CD8-positive, alpha-beta memory T cell (primary cell): ENCODE measurements at regions not wholly inside any gene's neighbourhood (a gene's known extent, or its start where the extent isn't known, plus 50 kb on each side); places are given as distances from the start of the nearest gene placed in this dataset.
"Not testable (repeated sequence)": the region's sequence is repeated elsewhere in the genome, so short reads cannot be mapped to it uniquely, and the experiment has no call there.

Experiments used
- CTCF ChIA-PET: fragments of 350-600 bp; sonication (Branson Sonifier 250); formaldehyde crosslinking; loops from one replicate; lab custom pipeline; 2021; ENCODE audit warnings: antibody characterized with exemption; lab: Charles Lee
- POLR2A ChIA-PET: fragments of 350-600 bp; sonication (Branson Sonifier 250); formaldehyde crosslinking; loops from one replicate; lab custom pipeline; 2021; ENCODE audit warnings: antibody characterized with exemption; lab: Charles Lee
- DNase-seq, 5 donors: peaks; one replicate each; pipeline versions ENCODE4 v3.0.0 to v3.0.0-alpha.2; 2020 to 2022; ENCODE audit warnings: mixed read lengths in 1 of 5
- H3K27ac ChIP-seq: one replicate; pipeline ENCODE4 v1.7.0; 2013; ENCODE audit warnings: low read depth, mild to moderate bottlenecking, low read length, moderate library complexity
- H3K27me3 ChIP-seq: 2 replicates; pipeline ENCODE4 v1.7.0; 2013; ENCODE audit warnings: low read length, mild to moderate bottlenecking; ENCODE audit not compliant: insufficient read depth, poor library complexity, severe bottlenecking
- H3K36me3 ChIP-seq: 2 replicates; pipeline ENCODE4 v1.7.0; 2013; ENCODE audit warnings: mild to moderate bottlenecking, low read length, moderate library complexity; ENCODE audit not compliant: insufficient read depth
- H3K4me1 ChIP-seq: 2 replicates; pipeline ENCODE4 v1.7.0; 2013; ENCODE audit warnings: mild to moderate bottlenecking, low read length, moderate library complexity; ENCODE audit not compliant: insufficient read depth
- H3K4me3 ChIP-seq: 2 replicates; pipeline ENCODE4 v1.7.0; 2013; ENCODE audit warnings: mild to moderate bottlenecking, low read length
- H3K9me3 ChIP-seq: 2 replicates; pipeline ENCODE4 v1.7.0; 2013; ENCODE audit warnings: mild to moderate bottlenecking, low read length
- H3K27ac Mint-ChIP-seq, 8 donors: one replicate each; pipeline ENCODE4 v1.8.0; 2020 to 2021; ENCODE audit warnings: mixed read lengths in 8 of 8, mild to moderate bottlenecking in 6 of 8, inconsistent platforms in 3 of 8, moderate library complexity in 3 of 8
- H3K27me3 Mint-ChIP-seq, 2 donors: one replicate each; pipeline ENCODE4 v1.8.0; 2020 to 2021; ENCODE audit warnings: mixed read lengths in 2 of 2, mild to moderate bottlenecking in 1 of 2, moderate library complexity in 1 of 2
- H3K36me3 Mint-ChIP-seq, 3 donors: one replicate each; pipeline ENCODE4 v1.8.0; 2020 to 2021; ENCODE audit warnings: mixed read lengths in 3 of 3, inconsistent platforms in 1 of 3, mild to moderate bottlenecking in 1 of 3
- H3K4me1 Mint-ChIP-seq, 3 donors: one replicate each; pipeline ENCODE4 v1.8.0; 2020 to 2021; ENCODE audit warnings: mixed read lengths in 3 of 3, inconsistent platforms in 1 of 3, mild to moderate bottlenecking in 1 of 3
- H3K4me3 Mint-ChIP-seq, 7 donors: one replicate each; pipeline ENCODE4 v1.8.0; 2020 to 2021; ENCODE audit warnings: mixed read lengths in 7 of 7, mild to moderate bottlenecking in 6 of 7, moderate library complexity in 4 of 7, inconsistent platforms in 2 of 7
- H3K9me3 Mint-ChIP-seq, 5 donors: one replicate each; pipeline ENCODE4 v1.8.0; 2020 to 2022; ENCODE audit warnings: mixed read lengths in 5 of 5, mild to moderate bottlenecking in 3 of 5, moderate library complexity in 2 of 5, inconsistent platforms in 1 of 5

GRCh38 chr13:79837741-79838450 lies 356.9 kb downstream of the NDFIP2 start:
- Histone ChIP-seq H3K9me3 (no peaks in the 10 kb centered on the region), H3K27ac (no peak overlapping the region), H3K27me3 (no peaks in the 10 kb centered on the region), H3K4me1 (no peaks in the 10 kb centered on the region), H3K4me3 (no peak overlapping the region), H3K36me3 (no peaks in the 10 kb centered on the region)
- ChIA-PET POLR2A (no interaction called here), CTCF (no interaction called here)
- H3K9me3 Mint-ChIP-seq: peaks cover 0 to 7% (median 1%) of the 10 kb centered on the region in 5 donors
- no peaks in the 10 kb centered on the region for H3K27me3 Mint-ChIP-seq
- no peak for DNase-seq
- no peaks in the 10 kb centered on the region for H3K4me1 Mint-ChIP-seq
- no peak overlapping the region for H3K4me3 Mint-ChIP-seq
- no peak overlapping the region for H3K27ac Mint-ChIP-seq
- H3K36me3 Mint-ChIP-seq: no peaks in the 10 kb centered on the region

- H3K4me3 Mint-ChIP-seq, H3K9me3 Mint-ChIP-seq, H3K36me3 Mint-ChIP-seq, H3K27ac Mint-ChIP-seq, H3K4me3 ChIP-seq, H3K27me3 ChIP-seq, DNase-seq, CTCF ChIA-PET, POLR2A ChIA-PET, H3K4me1 Mint-ChIP-seq, H3K36me3 ChIP-seq, H3K27me3 Mint-ChIP-seq, H3K9me3 ChIP-seq, H3K27ac ChIP-seq, H3K4me1 ChIP-seq: not testable (repeated sequence)
These were observed 355.2 kb downstream of the NDFIP2 start for GRCh38 chr13:79836121-79836520.

- no peaks in the 10 kb centered on the region for H3K27me3 ChIP-seq
- ChIA-PET CTCF (no interaction called here), POLR2A (no interaction called here)
- no peaks in the 10 kb centered on the region for H3K4me1 ChIP-seq
- H3K36me3 ChIP-seq: no peaks in the 10 kb centered on the region
- Mint-ChIP-seq H3K27ac (no peak overlapping the region), H3K4me1 (no peaks in the 10 kb centered on the region), H3K36me3 (no peaks in the 10 kb centered on the region), H3K9me3 (peaks cover 0 to 7% (median 1%) of the 10 kb centered on the region in 5 donors), H3K27me3 (no peaks in the 10 kb centered on the region), H3K4me3 (no peak overlapping the region)
- no peak for DNase-seq
- H3K9me3 ChIP-seq: no peaks in the 10 kb centered on the region
- H3K4me3 ChIP-seq: no peak overlapping the region
- H3K27ac ChIP-seq: no peak overlapping the region
These were observed 353.9 kb downstream of the NDFIP2 start for GRCh38 chr13:79834876-79835275.

GRCh38 chr13:79833991-79834390 lies 353.0 kb downstream of the NDFIP2 start:
- H3K36me3 Mint-ChIP-seq: no peaks in the 10 kb centered on the region
- H3K27me3 ChIP-seq: no peaks in the 10 kb centered on the region
- ChIA-PET CTCF (no interaction called here), POLR2A (no interaction called here)
- H3K27ac ChIP-seq: no peak overlapping the region
- H3K9me3 Mint-ChIP-seq: peaks cover 0 to 7% (median 1%) of the 10 kb centered on the region in 5 donors
- H3K4me1 Mint-ChIP-seq: no peaks in the 10 kb centered on the region
- H3K4me3 ChIP-seq: no peak overlapping the region
- H3K36me3 ChIP-seq: no peaks in the 10 kb centered on the region
- no peaks in the 10 kb centered on the region for H3K4me1 ChIP-seq
- H3K9me3 ChIP-seq: no peaks in the 10 kb centered on the region
- DNase-seq: no peak
- no peak overlapping the region for H3K27ac Mint-ChIP-seq
- no peak overlapping the region for H3K4me3 Mint-ChIP-seq
- no peaks in the 10 kb centered on the region for H3K27me3 Mint-ChIP-seq

DNA sequence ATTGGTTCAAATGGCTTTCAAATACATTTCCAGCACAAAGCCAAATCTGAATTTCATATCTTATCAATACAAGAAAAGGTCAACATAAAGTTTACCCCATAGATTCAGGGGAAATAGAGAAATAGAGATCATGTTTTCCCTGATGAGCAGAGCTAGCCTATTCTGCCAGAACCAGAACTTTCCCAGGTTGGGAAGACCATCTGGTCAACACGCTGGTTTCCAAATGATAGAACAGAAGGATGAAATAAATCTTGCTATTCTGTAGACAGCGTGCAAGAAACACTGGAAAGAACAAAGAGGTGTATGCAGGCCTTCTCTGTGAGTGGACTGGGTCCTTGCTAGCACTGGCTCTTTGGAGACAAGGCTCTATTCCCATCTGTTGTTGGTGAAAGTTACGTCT lies 350.6 kb downstream of the NDFIP2 start:
- CTCF ChIA-PET: interaction anchor here (0.5 kb wide), 1 partner anchor 111 kb away, joined by 4 read pairs; no protein-coding TSS in a partner anchor

DNA sequence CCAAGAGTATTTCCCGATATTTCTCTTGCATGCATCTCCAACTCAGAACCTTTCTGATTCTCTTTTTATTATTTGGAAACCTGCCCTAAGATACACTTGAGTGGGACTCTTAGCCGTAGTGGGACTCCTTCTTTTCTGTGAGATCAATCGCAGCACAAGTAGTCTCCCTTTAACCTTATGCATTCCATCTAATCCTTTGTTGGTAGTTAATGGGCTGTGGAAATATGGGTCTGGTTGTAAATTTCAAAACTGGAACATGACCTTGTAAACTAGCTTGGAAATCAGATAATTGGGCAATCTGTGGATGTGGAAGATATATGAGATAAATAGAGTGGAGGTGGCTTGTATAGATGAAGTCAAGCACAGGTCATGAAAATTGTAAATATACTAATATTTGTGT lies 350.0 kb downstream of the NDFIP2 start:
- Histone ChIP-seq H3K4me1 (no peaks in the 10 kb centered on the region), H3K27ac (no peak overlapping the region), H3K36me3 (no peaks in the 10 kb centered on the region), H3K27me3 (no peaks in the 10 kb centered on the region), H3K4me3 (no peak overlapping the region), H3K9me3 (no peaks in the 10 kb centered on the region)
- CTCF ChIA-PET: no interaction called here
- Mint-ChIP-seq H3K27me3 (no peaks in the 10 kb centered on the region), H3K36me3 (no peaks in the 10 kb centered on the region), H3K27ac (no peak overlapping the region), H3K9me3 (peaks cover 0 to 3% (median 0%) of the 10 kb centered on the region in 5 donors), H3K4me3 (no peak overlapping the region), H3K4me1 (no peaks in the 10 kb centered on the region)
- POLR2A ChIA-PET: no interaction called here
- no peak for DNase-seq

More for the DNA sequence above, 350.6 kb downstream of the NDFIP2 start:
- no peak overlapping the region for H3K4me3 ChIP-seq
- no peaks in the 10 kb centered on the region for H3K4me1 ChIP-seq
- DNase-seq: no peak
- no peaks in the 10 kb centered on the region for H3K36me3 Mint-ChIP-seq
- POLR2A ChIA-PET: no interaction called here
- H3K36me3 ChIP-seq: no peaks in the 10 kb centered on the region
- peaks cover 0 to 3% (median 0%) of the 10 kb centered on the region in 5 donors for H3K9me3 Mint-ChIP-seq
- no peaks in the 10 kb centered on the region for H3K4me1 Mint-ChIP-seq
- no peak overlapping the region for H3K4me3 Mint-ChIP-seq
- no peak overlapping the region for H3K27ac Mint-ChIP-seq
- no peaks in the 10 kb centered on the region for H3K27me3 Mint-ChIP-seq
- H3K9me3 ChIP-seq: no peaks in the 10 kb centered on the region
- H3K27ac ChIP-seq: no peak overlapping the region
- H3K27me3 ChIP-seq: no peaks in the 10 kb centered on the region

GRCh38 chr13:79830426-79830825 lies 349.5 kb downstream of the NDFIP2 start:
- no peaks in the 10 kb centered on the region for H3K36me3 ChIP-seq
- peaks cover 0 to 5% (median 0%) of the 10 kb centered on the region in 5 donors for H3K9me3 Mint-ChIP-seq
- H3K36me3 Mint-ChIP-seq: no peaks in the 10 kb centered on the region
- CTCF ChIA-PET: no interaction called here
- H3K27ac Mint-ChIP-seq: no peak overlapping the region
- no peaks in the 10 kb centered on the region for H3K4me1 ChIP-seq
- no peak overlapping the region for H3K4me3 Mint-ChIP-seq
- no peak overlapping the region for H3K27ac ChIP-seq
- no peaks in the 10 kb centered on the region for H3K27me3 Mint-ChIP-seq
- no peak for DNase-seq
- H3K4me3 ChIP-seq: no peak overlapping the region
- H3K27me3 ChIP-seq: no peaks in the 10 kb centered on the region
- POLR2A ChIA-PET: no interaction called here
- no peaks in the 10 kb centered on the region for H3K9me3 ChIP-seq
- no peaks in the 10 kb centered on the region for H3K4me1 Mint-ChIP-seq

DNA sequence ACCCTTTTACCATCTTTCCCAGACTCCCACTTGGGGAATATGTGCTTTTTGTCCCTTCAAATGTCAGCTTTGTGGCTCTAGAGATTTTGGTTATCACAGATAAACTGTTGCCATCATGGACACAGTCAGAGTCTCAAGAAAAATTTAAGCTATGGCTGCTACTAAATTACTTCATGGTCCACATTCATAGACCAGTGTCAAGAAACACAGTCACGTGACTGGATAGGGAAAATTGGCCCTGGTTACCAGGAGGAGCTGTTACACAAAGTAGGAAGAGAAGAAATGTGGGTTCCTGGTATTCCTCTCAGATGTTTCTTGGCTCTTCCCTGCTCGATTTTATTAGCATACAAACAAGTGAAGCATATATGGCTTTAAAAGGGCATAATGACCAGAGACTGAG lies 348.9 kb downstream of the NDFIP2 start:
- no peaks in the 10 kb centered on the region for H3K9me3 ChIP-seq
- no peak overlapping the region for H3K27ac Mint-ChIP-seq
- no peaks in the 10 kb centered on the region for H3K4me1 Mint-ChIP-seq
- no peaks in the 10 kb centered on the region for H3K4me1 ChIP-seq
- H3K4me3 ChIP-seq: no peak overlapping the region
- H3K27ac ChIP-seq: no peak overlapping the region
- H3K4me3 Mint-ChIP-seq: no peak overlapping the region
- no peaks in the 10 kb centered on the region for H3K36me3 Mint-ChIP-seq
- no peak for DNase-seq
- no peaks in the 10 kb centered on the region for H3K36me3 ChIP-seq
- H3K27me3 Mint-ChIP-seq: no peaks in the 10 kb centered on the region
- peaks cover 0 to 5% (median 0%) of the 10 kb centered on the region in 5 donors for H3K9me3 Mint-ChIP-seq
- POLR2A ChIA-PET: interaction anchor here (0.5 kb wide), 1 partner anchor 17 kb away, joined by 3 read pairs; no protein-coding TSS in a partner anchor
- no peaks in the 10 kb centered on the region for H3K27me3 ChIP-seq
- CTCF ChIA-PET: no interaction called here
